GM12864 (cell line): ENCODE measurements at regions not wholly inside any gene's neighbourhood (a gene's known extent, or its start where the extent isn't known, plus 50 kb on each side); places are given as distances from the start of the nearest gene placed in this dataset.
A peak's percentile ranks its signal among the peaks of the same experiment; 100 is the strongest.
"Not testable (repeated sequence)": the region's sequence is repeated elsewhere in the genome, so short reads cannot be mapped to it uniquely, and the experiment has no call there.

Experiments
- DNase-seq: peaks from one replicate; pipeline ENCODE4 v3.0.0-alpha.2; 2011; ENCODE audit warnings: low read depth
- H3K4me3 ChIP-seq: 2 replicates; pipeline ENCODE4 v1.5.1; 2011; ENCODE audit warnings: mild to moderate bottlenecking, low read depth, low read length, control low read depth
- TF ChIP-seq, protein P1 (sequence below): IDR thresholded peaks from 2 replicates; pipeline ENCODE4 v1.5.1; 2011; ENCODE audit warnings: low read depth, mild to moderate bottlenecking, moderate library complexity, low read length, control low read depth, inconsistent platforms; ENCODE audit errors: missing control alignments

DNA sequence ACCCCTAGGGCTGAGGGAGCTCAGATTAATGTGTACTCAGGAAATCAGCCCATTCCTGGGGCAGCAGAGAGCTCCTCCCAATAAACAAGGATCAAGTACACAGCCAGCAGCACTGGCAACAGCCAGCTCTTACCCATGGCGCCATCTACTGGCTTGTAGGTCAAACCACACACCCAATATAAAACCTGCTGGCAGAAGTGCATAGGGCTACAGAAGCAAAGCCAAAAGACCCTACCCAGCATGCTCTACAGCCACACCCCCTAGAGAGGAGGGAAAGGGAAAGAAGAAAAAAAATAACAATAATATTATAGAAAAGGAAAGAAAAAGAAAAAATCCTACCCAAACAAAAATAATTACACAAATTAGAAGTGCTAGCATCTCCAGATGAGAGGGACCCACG, 127.5 kb upstream of the PABPC3 start:
- TF ChIP-seq, protein P1, sequence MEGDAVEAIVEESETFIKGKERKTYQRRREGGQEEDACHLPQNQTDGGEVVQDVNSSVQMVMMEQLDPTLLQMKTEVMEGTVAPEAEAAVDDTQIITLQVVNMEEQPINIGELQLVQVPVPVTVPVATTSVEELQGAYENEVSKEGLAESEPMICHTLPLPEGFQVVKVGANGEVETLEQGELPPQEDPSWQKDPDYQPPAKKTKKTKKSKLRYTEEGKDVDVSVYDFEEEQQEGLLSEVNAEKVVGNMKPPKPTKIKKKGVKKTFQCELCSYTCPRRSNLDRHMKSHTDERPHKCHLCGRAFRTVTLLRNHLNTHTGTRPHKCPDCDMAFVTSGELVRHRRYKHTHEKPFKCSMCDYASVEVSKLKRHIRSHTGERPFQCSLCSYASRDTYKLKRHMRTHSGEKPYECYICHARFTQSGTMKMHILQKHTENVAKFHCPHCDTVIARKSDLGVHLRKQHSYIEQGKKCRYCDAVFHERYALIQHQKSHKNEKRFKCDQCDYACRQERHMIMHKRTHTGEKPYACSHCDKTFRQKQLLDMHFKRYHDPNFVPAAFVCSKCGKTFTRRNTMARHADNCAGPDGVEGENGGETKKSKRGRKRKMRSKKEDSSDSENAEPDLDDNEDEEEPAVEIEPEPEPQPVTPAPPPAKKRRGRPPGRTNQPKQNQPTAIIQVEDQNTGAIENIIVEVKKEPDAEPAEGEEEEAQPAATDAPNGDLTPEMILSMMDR = peak; percentile 39
- not testable (repeated sequence) for DNase-seq, H3K4me3 ChIP-seq

DNA sequence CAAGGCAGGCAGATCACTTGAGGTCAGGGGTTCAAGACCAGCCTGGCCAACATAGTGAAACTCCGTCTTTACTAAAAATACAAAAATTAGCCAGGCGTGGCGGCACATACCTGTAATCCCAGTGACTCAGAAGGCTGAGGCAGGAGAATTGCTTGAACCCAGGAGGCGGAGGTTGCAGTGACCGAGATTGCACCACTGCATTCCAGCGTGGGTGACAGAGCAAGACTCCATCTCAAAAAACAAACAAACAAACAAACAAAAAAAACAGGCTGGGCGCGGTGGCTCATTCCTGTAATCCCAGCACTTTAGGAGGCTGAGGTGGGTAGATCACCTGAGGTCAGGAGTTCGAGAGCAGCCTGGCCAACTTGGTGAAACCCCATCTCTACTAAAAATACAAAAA, 122.8 kb upstream of the PABPC3 start:
- not testable (repeated sequence) for H3K4me3 ChIP-seq, DNase-seq

DNA sequence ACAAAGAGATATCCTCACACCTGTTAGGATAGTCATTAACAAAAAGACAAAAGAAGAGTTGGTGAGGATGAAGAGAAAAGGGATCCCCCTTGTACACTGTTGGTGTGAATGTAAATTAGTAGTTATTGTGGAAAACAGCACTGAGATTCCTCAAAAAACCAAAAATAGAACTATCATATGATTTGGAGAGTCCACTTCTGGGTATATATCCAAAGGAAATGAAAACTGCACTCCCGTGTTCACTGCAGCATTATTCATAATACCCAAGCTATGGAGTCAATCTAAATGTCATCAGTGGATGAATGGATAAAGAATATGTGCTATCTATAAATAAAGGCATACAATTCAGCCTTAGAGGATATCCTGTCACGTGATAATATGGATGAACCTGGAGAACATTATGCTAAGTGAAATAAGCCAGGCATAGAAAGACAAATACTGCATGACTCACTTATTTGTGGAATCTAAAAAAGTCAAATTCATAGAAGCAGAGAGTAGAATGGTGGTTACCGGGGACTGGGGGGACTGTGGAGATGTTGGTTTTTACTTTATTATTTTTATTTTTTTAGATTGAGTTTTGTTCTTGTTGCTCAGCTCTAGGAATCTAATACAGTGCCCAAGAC, 114.6 kb upstream of the PABPC3 start:
- DNase-seq = not testable (repeated sequence)

DNA sequence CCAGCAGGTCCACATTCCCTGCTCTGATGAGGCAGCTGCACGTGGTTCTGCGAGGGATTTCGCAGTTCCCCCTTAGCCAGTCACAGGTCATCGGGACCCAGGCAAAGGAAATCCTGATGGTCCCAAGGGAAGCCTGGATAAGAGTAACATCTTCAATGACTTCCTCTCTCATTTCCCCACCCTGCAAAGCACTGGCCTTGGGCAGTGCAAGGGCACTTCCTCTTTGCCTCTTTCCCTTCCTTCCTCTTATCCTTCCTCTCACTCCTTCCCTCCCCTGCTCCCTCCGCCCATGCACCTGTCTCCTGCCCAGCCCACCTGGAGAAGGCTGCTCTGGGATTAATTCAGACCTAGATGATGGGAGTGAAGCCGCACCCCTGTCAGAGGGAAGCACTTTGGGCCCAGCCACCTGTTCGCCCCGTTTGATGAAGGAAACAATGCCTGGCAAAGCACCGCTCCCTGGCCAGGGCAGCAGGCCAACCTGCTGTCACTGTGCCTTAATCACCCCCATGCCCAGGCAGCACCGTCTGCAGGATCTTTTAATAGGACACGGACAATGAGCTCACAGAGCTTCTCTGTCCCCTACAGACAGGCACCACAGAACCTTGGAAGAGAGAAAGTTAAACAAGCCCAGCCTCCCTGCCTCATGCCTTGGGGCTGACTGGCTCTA, 113.5 kb upstream of the PABPC3 start:
- DNase-seq = no peak
- TF ChIP-seq, protein P1 = no peak
- H3K4me3 ChIP-seq = no peak overlapping the region

More for the DNA sequence above, 114.6 kb upstream of the PABPC3 start:
- not testable (repeated sequence) for H3K4me3 ChIP-seq

DNA sequence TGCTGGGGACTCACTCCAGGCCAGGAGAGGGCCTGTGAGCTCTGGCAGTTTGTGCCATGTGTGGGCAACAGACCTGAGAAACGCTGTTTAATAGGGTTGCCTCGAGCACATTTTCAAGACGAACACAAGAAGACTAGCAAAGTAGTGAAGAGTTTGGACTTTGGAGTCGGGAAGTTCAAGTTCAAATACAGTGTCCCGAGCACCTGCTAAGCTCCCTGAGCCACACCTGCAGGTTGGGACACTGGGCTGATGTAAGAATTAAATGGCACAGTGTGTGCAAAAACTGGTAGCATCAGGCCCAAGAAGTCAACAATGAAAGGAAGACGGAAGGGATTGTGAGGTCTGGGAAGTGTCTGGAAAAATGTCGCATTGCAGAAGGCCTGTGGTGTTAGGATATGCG, 112.8 kb upstream of the PABPC3 start:
- TF ChIP-seq, protein P1 = no peak
- no peak for DNase-seq
- no peak overlapping the region for H3K4me3 ChIP-seq

DNA sequence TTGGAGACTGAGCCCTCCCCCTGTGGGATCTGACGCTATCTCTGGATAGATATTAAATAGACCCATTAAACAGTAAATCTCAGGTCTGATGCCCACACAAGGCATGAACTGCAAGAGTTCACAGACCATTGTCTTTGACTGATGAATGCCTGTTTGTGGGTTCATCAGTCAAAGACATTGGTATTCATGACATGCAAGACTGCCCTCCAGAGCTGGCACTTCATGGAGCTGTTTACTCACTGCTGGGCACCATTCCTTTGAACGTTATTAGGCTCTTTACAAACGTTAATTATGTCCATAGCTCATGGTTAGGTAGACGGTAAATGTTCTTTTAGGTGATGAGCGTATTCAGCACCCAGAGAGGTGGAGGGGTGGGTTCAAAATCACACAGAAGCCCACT, 111.8 kb upstream of the PABPC3 start:
- TF ChIP-seq, protein P1 = no peak
- H3K4me3 ChIP-seq = no peak overlapping the region
- no peak for DNase-seq

DNA sequence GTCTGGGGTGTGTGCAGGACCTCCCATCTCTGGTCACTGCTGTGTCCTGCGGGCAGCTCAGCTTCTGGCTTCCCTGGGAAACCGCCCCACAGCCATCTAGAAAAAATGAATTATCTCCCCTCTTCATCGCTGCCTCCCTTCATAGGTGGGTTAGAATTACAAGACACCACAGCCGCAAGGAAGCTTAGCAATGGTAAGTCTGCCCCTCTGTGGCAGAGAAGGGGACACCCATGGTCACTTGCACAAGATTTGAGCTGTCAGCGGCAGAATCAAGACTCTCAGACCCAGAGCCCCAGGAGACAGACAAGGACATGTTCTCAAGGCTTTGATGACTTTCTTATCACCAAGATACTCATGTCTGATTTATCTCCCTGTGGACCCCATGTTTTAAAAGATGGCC, 110.8 kb upstream of the PABPC3 start:
- H3K4me3 ChIP-seq = no peak overlapping the region
- no peak for DNase-seq
- TF ChIP-seq, protein P1 = peak; percentile 9

DNA sequence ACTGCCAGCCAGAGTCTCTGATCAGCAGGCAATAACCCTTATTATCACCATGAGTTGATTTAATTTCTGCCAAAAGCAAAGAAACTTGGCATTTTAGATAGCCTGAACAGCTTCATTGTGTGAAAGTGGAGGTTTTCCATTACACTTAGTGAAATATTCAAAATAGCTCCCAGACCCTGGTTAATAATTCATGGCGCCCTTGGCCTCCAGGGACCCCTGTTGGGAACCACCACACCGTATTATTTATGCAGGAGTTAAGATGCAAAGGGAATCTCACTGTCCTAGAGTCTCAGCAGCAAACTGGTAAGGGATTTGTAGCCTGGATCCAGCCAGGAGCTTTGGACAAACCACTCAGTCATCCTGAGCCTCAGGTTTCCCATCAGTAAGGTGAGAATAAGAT, 110.0 kb upstream of the PABPC3 start:
- TF ChIP-seq, protein P1 = no peak
- no peak for DNase-seq
- H3K4me3 ChIP-seq = no peak overlapping the region
